ENCODE measurements at regions not wholly inside any gene's neighbourhood (a gene's known extent, or its start where the extent isn't known, plus 50 kb on each side); places are given as distances from the start of the nearest gene placed in this dataset.
"Not testable (repeated sequence)": the region's sequence is repeated elsewhere in the genome, so short reads cannot be mapped to it uniquely, and the experiment has no call there.

GRCh38 chr1:66455446-66455845 lies 78.5 kb upstream of the SGIP1 start:
- DNase-seq (ENCODE audit: low read depth in 1 of 2, low spot score in 1 of 2): no peak

GRCh38 chr1:66460776-66461175 lies 73.2 kb upstream of the SGIP1 start:
- DNase-seq (ENCODE audit: low read depth in 1 of 2, low spot score in 1 of 2): no peak

- DNase-seq (ENCODE audit: low read depth in 1 of 2, low spot score in 1 of 2): no peak
These were observed 71.6 kb upstream of the SGIP1 start for GRCh38 chr1:66462313-66462712.

GRCh38 chr1:66464351-66464750 lies 69.6 kb upstream of the SGIP1 start:
- DNase-seq (ENCODE audit: low read depth in 1 of 2, low spot score in 1 of 2): no peak

- no peak for DNase-seq (ENCODE audit: low read depth in 1 of 2, low spot score in 1 of 2)
These were observed 69.2 kb upstream of the SGIP1 start for GRCh38 chr1:66464802-66465201.

- DNase-seq (ENCODE audit: low read depth in 1 of 2, low spot score in 1 of 2): not testable (repeated sequence)
These were observed 67.3 kb upstream of the SGIP1 start for GRCh38 chr1:66466695-66467094.

GRCh38 chr1:66468722-66469121 lies 65.2 kb upstream of the SGIP1 start:
- DNase-seq (ENCODE audit: low read depth in 1 of 2, low spot score in 1 of 2): no peak

GRCh38 chr1:66475940-66476339 lies 58.0 kb upstream of the SGIP1 start:
- DNase-seq (ENCODE audit: low read depth in 1 of 2, low spot score in 1 of 2): no peak

GRCh38 chr1:66476774-66477173 lies 57.2 kb upstream of the SGIP1 start:
- no peak for DNase-seq (ENCODE audit: low read depth in 1 of 2, low spot score in 1 of 2)

GRCh38 chr1:66478116-66478515 lies 55.8 kb upstream of the SGIP1 start:
- no peak for DNase-seq (ENCODE audit: low read depth in 1 of 2, low spot score in 1 of 2)

GRCh38 chr1:66480162-66480561 lies 53.8 kb upstream of the SGIP1 start:
- DNase-seq (ENCODE audit: low read depth in 1 of 2, low spot score in 1 of 2): no peak

GRCh38 chr1:66481215-66481614 lies 52.7 kb upstream of the SGIP1 start:
- not testable (repeated sequence) for DNase-seq (ENCODE audit: low read depth in 1 of 2, low spot score in 1 of 2)
